ENCODE measurements at regions not wholly inside any gene's neighbourhood (a gene's known extent, or its start where the extent isn't known, plus 50 kb on each side); places are given as distances from the start of the nearest gene placed in this dataset.

- Mint-ChIP-seq H3K4me1 (no peaks in the 10 kb centered on the region), H3K27me3 (no peaks in the 10 kb centered on the region), H3K27ac (no peak overlapping the region), H3K4me3 (no peak overlapping the region), H3K9me3 (peaks cover 4% of the 10 kb centered on the region), H3K36me3 (ENCODE audit: low read depth) (no peaks in the 10 kb centered on the region)
- no peak for TF ChIP-seq CTCF (IDR thresholded peaks at IDR 0.05)
- ATAC-seq (ENCODE audit: low read depth): no peak
- DNase-seq: no peak
- POLR2A ChIA-PET: no interaction called here
- intact Hi-C loops (cut with micrococcal nuclease): no loop called here
- CTCF ChIA-PET: interaction anchor here (0.5 kb wide), 1 partner anchor 9 kb away, joined by 3 read pairs; no protein-coding TSS in a partner anchor
These were observed 192.3 kb downstream of the SPATA18 start for GRCh38 chr4:52243367-52243766.

GRCh38 chr4:52244103-52244775, 193.1 kb downstream of the SPATA18 start:
- Mint-ChIP-seq H3K4me3 (no peak overlapping the region), H3K9me3 (peaks cover 4% of the 10 kb centered on the region), H3K36me3 (ENCODE audit: low read depth) (no peaks in the 10 kb centered on the region), H3K27ac (no peak overlapping the region), H3K4me1 (no peaks in the 10 kb centered on the region), H3K27me3 (no peaks in the 10 kb centered on the region)
- DNase-seq: no peak
- ChIA-PET CTCF (no interaction called here), POLR2A (no interaction called here)
- ATAC-seq (ENCODE audit: low read depth): no peak
- TF ChIP-seq CTCF (IDR thresholded peaks at IDR 0.05): no peak
- intact Hi-C loops (cut with micrococcal nuclease): no loop called here

- intact Hi-C loops (cut with micrococcal nuclease): no loop called here
- no peaks in the 10 kb centered on the region for H3K27me3 Mint-ChIP-seq
- no peak overlapping the region for H3K4me3 Mint-ChIP-seq
- no peaks in the 10 kb centered on the region for H3K36me3 Mint-ChIP-seq (ENCODE audit: low read depth)
- H3K4me1 Mint-ChIP-seq: no peaks in the 10 kb centered on the region
- ChIA-PET CTCF (no interaction called here), POLR2A (no interaction called here)
- DNase-seq (no peak), ATAC-seq (ENCODE audit: low read depth) (no peak)
- TF ChIP-seq CTCF (IDR thresholded peaks at IDR 0.05): no peak
- no peak overlapping the region for H3K27ac Mint-ChIP-seq
- H3K9me3 Mint-ChIP-seq: peaks cover 4% of the 10 kb centered on the region
These were observed 193.7 kb downstream of the SPATA18 start for GRCh38 chr4:52244848-52245247.

- Mint-ChIP-seq H3K9me3 (peaks cover 2% of the 10 kb centered on the region), H3K4me1 (no peaks in the 10 kb centered on the region), H3K4me3 (no peak overlapping the region), H3K36me3 (ENCODE audit: low read depth) (no peaks in the 10 kb centered on the region), H3K27ac (no peak overlapping the region), H3K27me3 (no peaks in the 10 kb centered on the region)
- intact Hi-C loops (cut with micrococcal nuclease): no loop called here
- ChIA-PET POLR2A (no interaction called here), CTCF (no interaction called here)
- DNase-seq: no peak
- no peak for TF ChIP-seq CTCF (IDR thresholded peaks at IDR 0.05)
- ATAC-seq (ENCODE audit: low read depth): no peak
These were observed 195.7 kb downstream of the SPATA18 start for GRCh38 chr4:52246827-52247226.

- no peak for TF ChIP-seq CTCF (IDR thresholded peaks at IDR 0.05)
- intact Hi-C loops (cut with micrococcal nuclease): no loop called here
- Mint-ChIP-seq H3K4me3 (no peak overlapping the region), H3K4me1 (no peaks in the 10 kb centered on the region), H3K27ac (no peak overlapping the region), H3K27me3 (no peaks in the 10 kb centered on the region), H3K9me3 (peaks cover 9% of the 10 kb centered on the region), H3K36me3 (ENCODE audit: low read depth) (no peaks in the 10 kb centered on the region)
- no peak for ATAC-seq (ENCODE audit: low read depth)
- CTCF ChIA-PET: no interaction called here
- DNase-seq: no peak
- POLR2A ChIA-PET: no interaction called here
These were observed 196.8 kb downstream of the SPATA18 start for GRCh38 chr4:52247941-52248340.
